Tibial nerve (tissue), 3 donors: ENCODE measurements at regions not wholly inside any gene's neighbourhood (a gene's known extent, or its start where the extent isn't known, plus 50 kb on each side); places are given as distances from the start of the nearest gene placed in this dataset.

ENCODE experiments used
- CTCF ChIP-seq, 5 experiments: fragments of 200-600 bp in 3 of 5; fragments of 450-650 bp in 2 of 5; sonication (generic) in 3 of 5; IDR thresholded peaks; one replicate each; pipeline ENCODE4 v1.5.1; 2016 to 2019; ENCODE audit warnings: antibody characterized with exemption in 5 of 5, mild to moderate bottlenecking in 3 of 5, moderate library complexity in 2 of 5
- POLR2A ChIP-seq, 2 donors: fragments of 450-650 bp; IDR thresholded peaks; one replicate each; pipeline ENCODE4 v1.6.1; 2017; ENCODE audit warnings: antibody characterized with exemption in 2 of 2, mild to moderate bottlenecking in 2 of 2, moderate library complexity in 2 of 2

- TF ChIP-seq CTCF (IDR thresholded peaks at IDR 0.05) (no peak), POLR2A (IDR thresholded peaks at IDR 0.05) (no peak)
These were observed 1247.0 kb upstream of the GYPC start for GRCh38 chr2:125408874-125409538.
